ENCODE measurements at regions not wholly inside any gene's neighbourhood (a gene's known extent, or its start where the extent isn't known, plus 50 kb on each side); places are given as distances from the start of the nearest gene placed in this dataset.

DNA sequence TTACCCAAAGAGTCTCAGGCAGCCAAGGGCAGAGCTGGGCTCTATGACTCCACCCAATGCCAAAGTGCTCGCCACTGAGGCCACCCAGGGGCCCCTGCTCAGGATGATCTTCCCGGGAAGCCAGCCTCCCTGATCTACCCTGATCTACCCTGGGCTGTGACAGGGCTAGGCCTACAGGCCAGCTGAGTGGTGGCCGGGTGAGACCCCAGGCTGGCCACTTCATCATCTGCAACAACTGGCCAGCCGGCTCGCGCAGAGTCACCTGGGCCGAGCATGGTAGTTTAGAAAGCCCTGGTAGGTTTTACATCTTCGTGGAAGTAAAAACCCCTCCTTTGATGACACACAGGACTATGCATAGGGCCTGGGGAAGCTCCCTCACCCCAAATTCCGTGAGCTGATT, 276.3 kb downstream of the NDUFA10 start:
- Histone ChIP-seq H3K4me1 (ENCODE audit: insufficient read depth) (no peaks in the 10 kb centered on the region), H3K4me2 (no peak overlapping the region), H3K27me3 (ENCODE audit: insufficient read depth) (no peaks in the 10 kb centered on the region), H3K9me2 (ENCODE audit: insufficient read depth) (no peaks in the 10 kb centered on the region), H3K79me2 (replicated peaks; ENCODE audit: insufficient read depth) (no peaks in the 10 kb centered on the region), H3F3A (replicated peaks; ENCODE audit: low read depth) (no peaks in the 10 kb centered on the region), H3K27ac (ENCODE audit: low read depth) (no peak overlapping the region), H3K36me3 (ENCODE audit: insufficient read depth) (no peaks in the 10 kb centered on the region), H3K4me3 (no peak overlapping the region), H4K20me1 (replicated peaks; ENCODE audit: insufficient read depth) (no peaks in the 10 kb centered on the region), H2AFZ (no peak overlapping the region)
- TF ChIP-seq ETS1 (IDR thresholded peaks at IDR 0.05) = no peak
- TF ChIP-seq JUNB (IDR thresholded peaks at IDR 0.05; ENCODE audit: unreplicated experiment) = no peak
- TF ChIP-seq STAT1 (IDR thresholded peaks at IDR 0.05; ENCODE audit: unreplicated experiment) = no peak
- no peak for TF ChIP-seq ZNF114 (CRISPR knock-in tag; IDR thresholded peaks at IDR 0.05)
- TF ChIP-seq EZH2phosphoT487 (IDR thresholded peaks at IDR 0.05; ENCODE audit: unreplicated experiment) = no peak
- TF ChIP-seq, protein P1, sequence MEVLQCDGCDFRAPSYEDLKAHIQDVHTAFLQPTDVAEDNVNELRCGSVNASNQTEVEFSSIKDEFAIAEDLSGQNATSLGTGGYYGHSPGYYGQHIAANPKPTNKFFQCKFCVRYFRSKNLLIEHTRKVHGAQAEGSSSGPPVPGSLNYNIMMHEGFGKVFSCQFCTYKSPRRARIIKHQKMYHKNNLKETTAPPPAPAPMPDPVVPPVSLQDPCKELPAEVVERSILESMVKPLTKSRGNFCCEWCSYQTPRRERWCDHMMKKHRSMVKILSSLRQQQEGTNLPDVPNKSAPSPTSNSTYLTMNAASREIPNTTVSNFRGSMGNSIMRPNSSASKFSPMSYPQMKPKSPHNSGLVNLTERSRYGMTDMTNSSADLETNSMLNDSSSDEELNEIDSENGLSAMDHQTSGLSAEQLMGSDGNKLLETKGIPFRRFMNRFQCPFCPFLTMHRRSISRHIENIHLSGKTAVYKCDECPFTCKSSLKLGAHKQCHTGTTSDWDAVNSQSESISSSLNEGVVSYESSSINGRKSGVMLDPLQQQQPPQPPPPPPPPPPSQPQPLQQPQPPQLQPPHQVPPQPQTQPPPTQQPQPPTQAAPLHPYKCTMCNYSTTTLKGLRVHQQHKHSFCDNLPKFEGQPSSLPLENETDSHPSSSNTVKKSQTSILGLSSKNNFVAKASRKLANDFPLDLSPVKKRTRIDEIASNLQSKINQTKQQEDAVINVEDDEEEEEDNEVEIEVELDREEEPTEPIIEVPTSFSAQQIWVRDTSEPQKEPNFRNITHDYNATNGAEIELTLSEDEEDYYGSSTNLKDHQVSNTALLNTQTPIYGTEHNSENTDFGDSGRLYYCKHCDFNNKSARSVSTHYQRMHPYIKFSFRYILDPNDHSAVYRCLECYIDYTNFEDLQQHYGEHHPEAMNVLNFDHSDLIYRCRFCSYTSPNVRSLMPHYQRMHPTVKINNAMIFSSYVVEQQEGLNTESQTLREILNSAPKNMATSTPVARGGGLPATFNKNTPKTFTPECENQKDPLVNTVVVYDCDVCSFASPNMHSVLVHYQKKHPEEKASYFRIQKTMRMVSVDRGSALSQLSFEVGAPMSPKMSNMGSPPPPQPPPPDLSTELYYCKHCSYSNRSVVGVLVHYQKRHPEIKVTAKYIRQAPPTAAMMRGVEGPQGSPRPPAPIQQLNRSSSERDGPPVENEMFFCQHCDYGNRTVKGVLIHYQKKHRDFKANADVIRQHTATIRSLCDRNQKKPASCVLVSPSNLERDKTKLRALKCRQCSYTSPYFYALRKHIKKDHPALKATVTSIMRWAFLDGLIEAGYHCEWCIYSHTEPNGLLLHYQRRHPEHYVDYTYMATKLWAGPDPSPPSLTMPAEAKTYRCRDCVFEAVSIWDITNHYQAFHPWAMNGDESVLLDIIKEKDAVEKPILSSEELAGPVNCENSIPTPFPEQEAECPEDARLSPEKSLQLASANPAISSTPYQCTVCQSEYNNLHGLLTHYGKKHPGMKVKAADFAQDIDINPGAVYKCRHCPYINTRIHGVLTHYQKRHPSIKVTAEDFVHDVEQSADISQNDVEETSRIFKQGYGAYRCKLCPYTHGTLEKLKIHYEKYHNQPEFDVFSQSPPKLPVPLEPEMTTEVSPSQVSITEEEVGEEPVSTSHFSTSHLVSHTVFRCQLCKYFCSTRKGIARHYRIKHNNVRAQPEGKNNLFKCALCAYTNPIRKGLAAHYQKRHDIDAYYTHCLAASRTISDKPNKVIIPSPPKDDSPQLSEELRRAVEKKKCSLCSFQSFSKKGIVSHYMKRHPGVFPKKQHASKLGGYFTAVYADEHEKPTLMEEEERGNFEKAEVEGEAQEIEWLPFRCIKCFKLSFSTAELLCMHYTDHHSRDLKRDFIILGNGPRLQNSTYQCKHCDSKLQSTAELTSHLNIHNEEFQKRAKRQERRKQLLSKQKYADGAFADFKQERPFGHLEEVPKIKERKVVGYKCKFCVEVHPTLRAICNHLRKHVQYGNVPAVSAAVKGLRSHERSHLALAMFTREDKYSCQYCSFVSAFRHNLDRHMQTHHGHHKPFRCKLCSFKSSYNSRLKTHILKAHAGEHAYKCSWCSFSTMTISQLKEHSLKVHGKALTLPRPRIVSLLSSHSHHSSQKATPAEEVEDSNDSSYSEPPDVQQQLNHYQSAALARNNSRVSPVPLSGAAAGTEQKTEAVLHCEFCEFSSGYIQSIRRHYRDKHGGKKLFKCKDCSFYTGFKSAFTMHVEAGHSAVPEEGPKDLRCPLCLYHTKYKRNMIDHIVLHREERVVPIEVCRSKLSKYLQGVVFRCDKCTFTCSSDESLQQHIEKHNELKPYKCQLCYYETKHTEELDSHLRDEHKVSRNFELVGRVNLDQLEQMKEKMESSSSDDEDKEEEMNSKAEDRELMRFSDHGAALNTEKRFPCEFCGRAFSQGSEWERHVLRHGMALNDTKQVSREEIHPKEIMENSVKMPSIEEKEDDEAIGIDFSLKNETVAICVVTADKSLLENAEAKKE (CRISPR knock-in tag; IDR thresholded peaks at IDR 0.05) = no peak
- TF ChIP-seq CREB1 (CRISPR knock-in tag; IDR thresholded peaks at IDR 0.05; ENCODE audit: low read depth) = no peak
- TF ChIP-seq EZH2 (IDR thresholded peaks at IDR 0.05; ENCODE audit: low read depth, unreplicated experiment) = no peak
- ATAC-seq (no peak), DNase-seq (ENCODE audit: low spot score) (no peak)
- H3K9me3 Mint-ChIP-seq = no peaks in the 10 kb centered on the region
- H3K27ac Mint-ChIP-seq = no peak overlapping the region
- H3K4me3 Mint-ChIP-seq = no peak overlapping the region
- no peaks in the 10 kb centered on the region for H3K36me3 Mint-ChIP-seq (ENCODE audit: low read depth)
- peaks cover 6% of the 10 kb centered on the region for H3K27me3 Mint-ChIP-seq (ENCODE audit: insufficient read depth, low read depth, poor library complexity)
- H3K4me1 Mint-ChIP-seq = peaks cover 3% of the 10 kb centered on the region; the same call in 2 of the 3 replicates
